Activated T-cell treated with anti-CD3 and anti-CD28 coated beads, Interleukin-2, amount 50 U/mL, for 24 hours (primary cell): ENCODE measurements at regions not wholly inside any gene's neighbourhood (a gene's known extent, or its start where the extent isn't known, plus 50 kb on each side); places are given as distances from the start of the nearest gene placed in this dataset.
"Not testable (repeated sequence)": the region's sequence is repeated elsewhere in the genome, so short reads cannot be mapped to it uniquely, and the experiment has no call there.

Source experiments
- DNase-seq: peaks from one replicate; pipeline ENCODE4 v3.0.0-alpha.2; 2020
- H3K27ac Mint-ChIP-seq: 2 replicates; pipeline ENCODE4 v1.8.0; 2020; ENCODE audit warnings: mild to moderate bottlenecking, mixed read lengths
- H3K27me3 Mint-ChIP-seq: 2 replicates; pipeline ENCODE4 v1.8.0; 2020; ENCODE audit warnings: mixed read lengths
- H3K36me3 Mint-ChIP-seq: 2 replicates; pipeline ENCODE4 v1.8.0; 2020; ENCODE audit warnings: low read depth, mixed read lengths
- H3K4me1 Mint-ChIP-seq: 2 replicates; pipeline ENCODE4 v1.8.0; 2020; ENCODE audit warnings: low read depth, mixed read lengths
- H3K4me3 Mint-ChIP-seq: 2 replicates; pipeline ENCODE4 v1.8.0; 2020; ENCODE audit warnings: mild to moderate bottlenecking, moderate library complexity, mixed read lengths
- H3K9me3 Mint-ChIP-seq: 2 replicates; pipeline ENCODE4 v1.8.0; 2020; ENCODE audit warnings: mixed read lengths

DNA sequence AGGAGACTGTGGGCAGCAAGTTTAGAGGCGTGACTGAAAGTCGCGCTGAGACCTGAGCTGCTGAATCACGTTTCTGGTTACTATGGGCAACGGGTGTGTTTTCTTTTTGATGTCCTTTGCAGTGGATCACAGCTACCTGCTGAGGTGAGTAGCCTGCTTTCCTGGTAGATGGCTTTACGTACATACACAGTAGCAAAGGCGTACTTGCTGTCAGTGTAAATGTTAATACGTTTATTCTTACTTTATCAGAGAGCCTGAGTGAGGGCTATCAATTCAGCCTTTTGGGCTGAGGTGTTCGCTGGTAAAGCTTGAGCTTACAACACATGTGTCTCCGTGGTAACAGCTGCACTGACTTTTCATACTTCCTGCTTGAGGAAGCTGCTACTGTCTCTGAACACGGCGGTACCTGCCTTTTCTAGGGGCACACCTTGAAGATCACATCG is 165.1 kb upstream of the CCZ1B start:
- peak overlapping the region; percentile 11 for H3K27ac Mint-ChIP-seq
- H3K4me3 Mint-ChIP-seq = peak overlapping the region; percentile 6
- peaks cover 15% of the 10 kb centered on the region for H3K4me1 Mint-ChIP-seq
- DNase-seq = peak; percentile 38
- H3K9me3 Mint-ChIP-seq, H3K27me3 Mint-ChIP-seq, H3K36me3 Mint-ChIP-seq: not testable (repeated sequence)

DNA sequence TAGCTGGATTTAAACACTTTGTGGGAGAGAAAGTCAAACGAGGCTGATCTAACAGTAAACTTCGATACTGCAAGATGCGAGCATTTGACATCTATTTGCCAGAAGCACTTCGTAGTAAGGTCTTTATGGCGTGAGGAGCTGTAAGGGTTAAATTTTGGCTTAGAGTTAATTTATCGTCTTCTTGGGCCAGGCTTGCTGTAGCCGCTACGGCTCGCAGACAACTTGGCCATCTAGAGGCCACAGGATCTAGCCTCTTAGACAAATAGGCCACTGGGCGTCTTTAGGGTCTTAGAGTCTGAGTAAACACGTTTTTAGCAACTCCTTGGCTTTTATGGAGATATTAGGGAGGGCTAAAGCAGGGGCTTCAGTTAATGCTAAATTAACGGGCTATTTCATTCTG is 165.6 kb upstream of the CCZ1B start:
- H3K27ac Mint-ChIP-seq = peak overlapping the region; percentile 11
- H3K4me3 Mint-ChIP-seq = peak overlapping the region; percentile 6
- H3K36me3 Mint-ChIP-seq, H3K27me3 Mint-ChIP-seq, DNase-seq, H3K9me3 Mint-ChIP-seq: not testable (repeated sequence)
- peaks cover 15% of the 10 kb centered on the region for H3K4me1 Mint-ChIP-seq

DNA sequence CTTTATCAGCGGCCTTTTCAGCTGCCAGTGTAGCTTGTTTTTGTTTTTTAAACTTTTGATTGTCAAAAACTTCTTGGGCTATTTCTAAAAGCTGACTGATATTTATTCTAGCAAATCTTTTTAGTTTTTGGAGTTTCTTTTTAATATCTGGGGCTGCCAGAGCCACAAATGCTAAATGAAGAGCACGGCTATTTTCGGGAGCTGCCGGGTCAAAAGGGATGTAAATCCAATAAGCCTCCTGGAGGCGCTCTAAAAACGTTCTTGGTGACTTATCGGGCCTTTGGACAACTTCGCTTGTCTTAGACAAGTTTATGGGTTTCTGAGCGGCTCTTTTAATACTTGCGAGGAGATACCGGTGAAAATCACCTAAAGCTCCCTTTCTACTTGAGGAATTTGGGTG is 166.1 kb upstream of the CCZ1B start:
- H3K4me1 Mint-ChIP-seq = peaks cover 15% of the 10 kb centered on the region
- not testable (repeated sequence) for H3K9me3 Mint-ChIP-seq, H3K4me3 Mint-ChIP-seq, H3K27ac Mint-ChIP-seq, H3K27me3 Mint-ChIP-seq, DNase-seq, H3K36me3 Mint-ChIP-seq

DNA sequence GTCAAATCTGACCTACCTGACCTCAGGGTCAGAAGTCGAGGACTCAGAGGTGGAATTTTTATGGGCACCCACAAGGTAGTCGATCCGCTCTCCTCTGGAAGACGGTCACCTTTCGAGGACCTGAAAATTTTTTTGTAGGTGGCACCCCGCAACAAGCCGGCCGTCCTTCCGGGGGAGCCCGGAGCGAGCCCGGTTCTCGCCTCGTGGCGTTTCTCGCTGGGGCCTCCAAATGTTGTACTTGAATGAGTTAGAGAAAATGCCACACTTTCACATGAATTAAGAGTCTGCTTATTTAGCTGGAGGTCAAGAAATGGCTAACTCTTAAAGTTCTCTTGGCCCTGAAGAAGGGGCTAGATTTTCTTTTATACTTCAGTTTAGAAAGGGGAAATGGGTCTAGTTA is 169.0 kb upstream of the CCZ1B start:
- not testable (repeated sequence) for H3K4me3 Mint-ChIP-seq, H3K36me3 Mint-ChIP-seq, DNase-seq, H3K27me3 Mint-ChIP-seq, H3K9me3 Mint-ChIP-seq, H3K27ac Mint-ChIP-seq
- peaks cover 15% of the 10 kb centered on the region for H3K4me1 Mint-ChIP-seq

DNA sequence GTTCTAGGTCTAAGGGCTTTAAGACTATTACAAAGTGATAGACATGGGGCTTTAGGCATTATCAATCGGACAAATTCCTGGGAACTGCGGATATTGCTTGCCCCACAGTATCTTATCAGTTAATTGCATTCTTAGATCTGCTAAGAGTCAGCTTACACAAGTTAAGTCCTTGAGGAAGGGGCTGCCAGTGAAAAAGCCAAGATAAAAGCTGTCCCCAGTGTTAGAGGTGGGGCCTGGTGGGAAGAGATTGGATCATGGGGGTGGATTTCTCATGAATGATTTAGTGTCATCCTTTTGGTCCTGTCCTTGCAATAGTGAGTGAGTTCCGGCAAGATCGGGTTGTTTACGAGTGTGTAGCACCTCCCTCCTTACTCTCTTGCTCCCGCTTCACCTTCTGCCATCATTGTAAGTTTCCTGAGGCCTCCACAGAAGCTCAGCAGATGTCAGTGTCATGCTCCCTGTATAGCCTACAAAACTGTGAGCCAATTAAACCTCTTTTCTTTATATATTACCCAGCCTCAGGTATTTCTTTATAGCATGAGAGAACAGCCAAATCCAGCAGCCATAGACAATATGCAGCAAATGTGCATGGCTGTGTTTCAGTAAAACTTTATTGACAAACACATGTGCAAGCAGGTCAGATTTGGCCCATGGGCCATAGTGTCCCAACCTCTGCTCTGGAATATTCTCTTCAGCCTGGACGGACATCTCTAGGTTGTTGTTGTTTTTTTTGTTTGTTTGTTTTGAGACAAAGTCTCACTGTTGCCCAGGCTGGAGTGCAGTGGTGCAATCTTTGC is 169.6 kb upstream of the CCZ1B start:
- H3K36me3 Mint-ChIP-seq, H3K9me3 Mint-ChIP-seq, H3K4me3 Mint-ChIP-seq, DNase-seq, H3K27ac Mint-ChIP-seq: not testable (repeated sequence)
- Mint-ChIP-seq H3K4me1 (peaks cover 11% of the 10 kb centered on the region), H3K27me3 (peaks cover 11% of the 10 kb centered on the region)

DNA sequence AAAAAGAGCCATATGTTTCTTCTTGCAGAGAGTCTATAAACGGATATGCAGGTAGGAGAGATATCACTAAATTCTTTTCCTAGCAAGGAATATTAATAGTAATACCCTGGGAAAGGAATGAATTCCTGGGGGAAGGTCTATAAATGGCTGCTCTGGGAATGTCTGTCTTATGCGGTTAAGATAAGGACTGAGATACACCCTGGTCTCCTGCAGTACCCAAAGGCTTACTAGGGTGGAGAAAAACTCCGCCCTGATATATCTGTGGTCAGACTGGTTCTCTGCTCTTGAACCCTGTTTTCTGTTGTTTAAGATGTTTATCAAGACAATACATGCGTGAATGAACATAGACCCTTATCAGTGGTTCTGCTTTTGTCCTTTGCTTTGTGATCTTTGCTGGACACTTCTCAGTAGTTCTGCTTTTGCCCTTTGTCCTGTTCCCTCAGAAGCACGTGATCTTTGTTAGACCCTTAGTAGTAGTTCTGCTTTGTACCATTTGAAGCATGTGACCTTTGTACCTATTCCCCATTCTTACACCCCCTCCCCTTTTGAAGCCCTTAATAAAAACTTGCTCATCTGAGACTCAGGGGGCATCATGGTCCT is 173.1 kb upstream of the CCZ1B start:
- H3K27me3 Mint-ChIP-seq = peaks cover 23% of the 10 kb centered on the region
- not testable (repeated sequence) for H3K27ac Mint-ChIP-seq, H3K9me3 Mint-ChIP-seq, H3K4me3 Mint-ChIP-seq, DNase-seq, H3K36me3 Mint-ChIP-seq, H3K4me1 Mint-ChIP-seq

DNA sequence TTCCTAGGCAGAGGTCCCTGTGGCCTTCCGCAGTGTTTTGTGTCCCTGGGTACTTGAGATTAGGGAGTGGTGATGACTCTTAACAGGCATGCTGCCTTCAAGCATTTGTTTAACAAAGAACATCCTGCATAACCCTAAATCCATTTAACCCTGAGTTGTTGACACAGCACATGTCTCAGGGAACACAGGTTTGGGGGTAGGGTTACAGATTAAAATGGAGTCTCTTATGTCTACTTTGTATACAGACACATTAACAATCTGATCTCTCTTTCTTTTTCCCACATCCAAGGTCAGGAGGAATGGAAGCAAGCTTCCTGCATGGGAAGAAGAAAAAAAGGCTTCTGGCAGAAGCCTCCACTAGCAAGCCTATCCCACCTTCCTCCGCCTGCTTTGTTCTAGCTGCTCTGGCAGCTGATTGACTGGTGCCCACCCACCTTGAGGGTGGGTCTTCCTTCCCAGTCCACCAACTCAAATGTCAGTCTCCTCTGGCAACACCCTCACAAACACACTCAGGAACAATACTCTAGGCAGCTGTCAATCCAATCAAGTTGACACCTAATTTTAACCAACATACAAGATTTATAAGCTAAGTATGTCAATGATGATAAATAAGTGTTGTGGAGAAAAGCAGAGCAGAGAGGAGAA is 176.5 kb upstream of the CCZ1B start:
- H3K27me3 Mint-ChIP-seq = peaks cover 23% of the 10 kb centered on the region
- no peak for DNase-seq
- H3K36me3 Mint-ChIP-seq = no peaks in the 10 kb centered on the region
- H3K4me3 Mint-ChIP-seq = no peak overlapping the region
- H3K27ac Mint-ChIP-seq = no peak overlapping the region
- peaks cover 8% of the 10 kb centered on the region for H3K9me3 Mint-ChIP-seq
- no peaks in the 10 kb centered on the region for H3K4me1 Mint-ChIP-seq

DNA sequence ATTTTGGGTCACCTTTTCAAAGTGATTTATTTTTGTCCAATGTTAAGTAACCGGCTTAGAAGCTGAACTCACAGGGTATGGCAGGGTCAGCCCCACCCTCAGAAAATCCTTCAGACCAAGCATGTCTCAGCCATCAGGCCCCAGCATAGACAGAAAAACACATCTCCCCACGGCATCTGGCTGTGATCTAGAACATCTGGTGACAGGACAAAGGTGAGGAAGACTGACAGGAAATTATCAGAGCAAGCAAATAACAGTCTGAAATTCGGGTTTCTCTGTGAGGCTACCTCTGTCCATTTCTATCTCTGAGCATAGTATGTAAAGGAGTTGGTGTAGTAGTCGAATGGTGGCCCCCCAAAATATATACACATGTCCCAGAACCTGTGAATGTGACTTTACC is 177.0 kb upstream of the C1GALT1 start:
- Mint-ChIP-seq H3K27ac (no peak overlapping the region), H3K36me3 (no peaks in the 10 kb centered on the region)

DNA sequence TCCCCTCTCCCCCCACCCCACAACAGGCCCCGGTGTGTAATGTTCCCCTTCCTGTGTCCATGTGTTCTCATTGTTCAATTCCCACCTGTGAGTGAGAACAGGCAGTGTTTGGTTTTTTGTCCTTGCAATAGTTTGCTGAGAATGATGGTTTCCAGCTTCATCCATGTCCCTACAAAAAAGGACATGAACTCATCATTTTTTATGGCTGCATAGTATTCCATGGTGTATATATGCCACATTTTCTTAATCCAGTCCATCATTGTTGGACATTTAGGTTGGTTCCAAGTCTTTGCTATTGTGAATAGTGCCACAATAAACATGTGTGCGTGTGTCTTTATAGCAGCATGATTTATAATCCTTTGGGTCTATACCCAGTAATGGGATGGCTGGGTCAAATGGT is 176.4 kb upstream of the C1GALT1 start:
- H3K4me3 Mint-ChIP-seq, H3K36me3 Mint-ChIP-seq, H3K9me3 Mint-ChIP-seq, H3K4me1 Mint-ChIP-seq, H3K27ac Mint-ChIP-seq, DNase-seq: not testable (repeated sequence)
- peaks cover 23% of the 10 kb centered on the region for H3K27me3 Mint-ChIP-seq

More for the DNA sequence above, 177.0 kb upstream of the C1GALT1 start:
- Mint-ChIP-seq H3K4me3 (no peak overlapping the region), H3K4me1 (no peaks in the 10 kb centered on the region), H3K9me3 (no peaks in the 10 kb centered on the region), H3K27me3 (peaks cover 22% of the 10 kb centered on the region)
- DNase-seq = no peak

DNA sequence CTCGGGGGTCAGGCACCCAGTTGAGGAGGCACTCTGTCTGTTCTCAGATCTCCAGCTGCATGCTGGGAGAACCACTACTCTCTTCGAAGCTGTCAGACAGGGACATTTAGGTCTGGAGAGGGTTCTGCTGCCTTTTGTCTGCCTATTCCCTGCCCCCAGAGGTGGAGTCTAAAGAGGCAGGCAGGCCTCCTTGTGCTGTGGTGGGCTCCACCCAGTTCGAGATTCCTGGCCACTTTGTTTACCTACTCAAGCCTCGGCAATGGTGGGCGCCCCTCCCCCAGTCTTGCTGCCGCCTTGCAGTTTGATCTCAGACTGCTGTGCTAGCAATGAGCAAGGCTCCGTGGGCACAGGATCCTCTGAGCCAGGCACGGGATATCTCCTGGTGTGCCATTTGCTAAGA is 171.1 kb upstream of the C1GALT1 start:
- peaks cover 52% of the 10 kb centered on the region for H3K27me3 Mint-ChIP-seq
- H3K27ac Mint-ChIP-seq, H3K4me3 Mint-ChIP-seq, H3K36me3 Mint-ChIP-seq, DNase-seq, H3K4me1 Mint-ChIP-seq, H3K9me3 Mint-ChIP-seq: not testable (repeated sequence)

DNA sequence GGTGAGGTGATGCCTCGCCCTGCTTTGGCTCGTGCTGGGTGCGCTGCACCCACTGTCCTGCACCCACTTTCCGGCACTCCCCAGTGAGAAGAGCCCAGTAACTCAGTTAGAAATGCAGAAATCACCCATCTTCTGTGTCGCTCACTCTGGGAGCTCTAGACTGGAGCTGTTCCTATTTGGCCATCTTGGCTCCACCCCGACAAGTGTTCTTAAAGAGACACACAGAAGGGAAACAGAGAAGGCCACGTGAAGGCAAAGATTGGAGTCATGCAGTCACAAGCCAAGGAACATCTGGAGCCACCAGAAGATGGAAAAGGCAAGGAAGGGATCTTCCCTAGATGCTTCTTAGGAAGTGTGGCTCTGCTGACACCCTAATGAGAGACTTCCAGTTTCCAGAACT is 170.6 kb upstream of the C1GALT1 start:
- DNase-seq, H3K36me3 Mint-ChIP-seq, H3K4me3 Mint-ChIP-seq, H3K4me1 Mint-ChIP-seq, H3K27ac Mint-ChIP-seq, H3K9me3 Mint-ChIP-seq: not testable (repeated sequence)
- peaks cover 53% of the 10 kb centered on the region for H3K27me3 Mint-ChIP-seq

DNA sequence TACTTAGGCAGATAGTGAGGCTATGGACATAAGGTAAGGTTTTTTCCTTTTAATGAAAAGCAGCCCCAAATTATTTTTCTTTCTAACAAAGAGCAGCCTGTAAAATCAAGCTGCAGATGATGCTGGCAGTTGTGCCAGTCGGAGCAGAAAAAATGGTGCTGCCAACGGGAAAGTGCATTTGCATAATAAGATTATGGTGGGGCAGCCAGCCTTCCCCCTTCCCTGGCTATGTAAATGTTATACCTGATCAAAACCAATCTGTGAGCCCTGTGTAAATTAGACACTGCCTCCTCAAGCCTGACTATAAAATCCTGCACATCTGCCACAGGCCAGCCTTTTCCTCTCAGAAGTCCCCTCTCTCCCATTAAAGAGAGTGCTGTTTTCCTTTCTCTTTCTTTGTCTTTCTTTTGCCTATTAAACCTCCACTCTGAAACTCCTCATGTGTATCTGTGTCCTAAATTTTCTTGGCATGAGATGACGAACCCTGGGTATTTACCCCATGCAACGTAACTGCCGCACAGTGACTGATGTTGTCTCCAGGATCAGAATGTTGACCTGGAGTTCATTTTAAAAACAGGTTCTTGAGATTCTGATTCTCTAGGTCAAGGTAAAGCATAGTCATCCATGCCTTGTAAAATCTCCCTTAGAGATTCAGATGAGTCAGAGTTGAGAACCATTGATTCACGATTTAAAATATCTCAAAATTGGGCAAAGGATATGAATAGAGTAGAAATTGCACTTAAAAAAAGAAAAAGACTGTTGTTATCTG is 167.3 kb upstream of the C1GALT1 start:
- H3K4me1 Mint-ChIP-seq = no peaks in the 10 kb centered on the region
- no peak for DNase-seq
- no peak overlapping the region for H3K27ac Mint-ChIP-seq
- no peaks in the 10 kb centered on the region for H3K36me3 Mint-ChIP-seq
- H3K4me3 Mint-ChIP-seq = no peak overlapping the region
- H3K27me3 Mint-ChIP-seq = peaks cover 48% of the 10 kb centered on the region
- H3K9me3 Mint-ChIP-seq = no peaks in the 10 kb centered on the region

DNA sequence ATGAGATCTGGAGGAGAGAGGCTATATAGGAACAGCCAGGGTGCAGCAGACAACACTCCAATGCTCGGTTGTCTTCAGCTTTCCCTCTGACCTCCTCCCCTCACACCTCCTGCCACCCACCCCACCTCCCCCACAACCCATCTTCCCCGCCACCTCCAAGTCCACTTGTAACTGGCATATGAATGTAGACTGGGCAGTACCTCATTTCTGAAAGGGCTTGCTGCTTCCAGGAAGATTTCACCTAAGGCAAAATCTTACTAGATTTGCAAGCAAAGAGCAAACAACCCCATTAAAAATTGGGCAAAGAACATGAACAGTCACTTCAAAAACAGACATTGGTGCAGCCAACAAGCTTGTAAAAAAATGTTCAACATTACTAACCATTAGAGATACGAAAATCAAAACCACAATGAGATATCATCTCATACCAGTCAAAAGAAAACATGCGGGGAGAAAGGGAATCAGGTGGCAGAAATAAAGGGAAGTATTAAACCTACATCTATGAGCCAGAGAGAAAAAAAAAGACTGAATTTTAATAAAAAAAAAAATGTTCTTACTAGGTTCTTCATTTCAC is 164.6 kb upstream of the C1GALT1 start:
- Mint-ChIP-seq H3K4me3 (no peak overlapping the region), H3K36me3 (no peaks in the 10 kb centered on the region), H3K4me1 (no peaks in the 10 kb centered on the region), H3K9me3 (no peaks in the 10 kb centered on the region), H3K27ac (no peak overlapping the region), H3K27me3 (peaks cover 24% of the 10 kb centered on the region)
- no peak for DNase-seq

DNA sequence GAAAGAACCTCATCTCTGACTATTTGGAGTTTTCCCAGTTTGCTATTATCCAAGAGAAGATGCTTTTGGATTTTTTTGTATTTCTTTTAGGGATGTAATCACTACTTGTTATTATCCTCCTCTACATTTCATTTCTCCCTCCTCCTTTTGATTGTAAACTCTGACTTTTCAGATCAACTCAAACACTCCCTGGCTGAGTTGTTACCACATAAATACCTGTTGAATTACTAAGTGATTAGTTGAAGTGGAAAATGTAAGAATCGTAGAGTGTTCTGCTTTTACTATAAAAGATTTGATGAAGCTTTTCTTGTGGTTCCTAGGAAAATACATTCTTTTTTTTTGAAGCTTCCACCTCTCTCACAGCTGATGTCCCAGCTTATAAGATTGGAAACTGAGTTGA is 164.1 kb upstream of the C1GALT1 start:
- DNase-seq = no peak
- Mint-ChIP-seq H3K27me3 (peaks cover 23% of the 10 kb centered on the region), H3K36me3 (no peaks in the 10 kb centered on the region), H3K4me3 (no peak overlapping the region), H3K9me3 (no peaks in the 10 kb centered on the region), H3K4me1 (no peaks in the 10 kb centered on the region), H3K27ac (no peak overlapping the region)
